ENCODE measurements at regions not wholly inside any gene's neighbourhood (a gene's known extent, or its start where the extent isn't known, plus 50 kb on each side); places are given as distances from the start of the nearest gene placed in this dataset.

DNA sequence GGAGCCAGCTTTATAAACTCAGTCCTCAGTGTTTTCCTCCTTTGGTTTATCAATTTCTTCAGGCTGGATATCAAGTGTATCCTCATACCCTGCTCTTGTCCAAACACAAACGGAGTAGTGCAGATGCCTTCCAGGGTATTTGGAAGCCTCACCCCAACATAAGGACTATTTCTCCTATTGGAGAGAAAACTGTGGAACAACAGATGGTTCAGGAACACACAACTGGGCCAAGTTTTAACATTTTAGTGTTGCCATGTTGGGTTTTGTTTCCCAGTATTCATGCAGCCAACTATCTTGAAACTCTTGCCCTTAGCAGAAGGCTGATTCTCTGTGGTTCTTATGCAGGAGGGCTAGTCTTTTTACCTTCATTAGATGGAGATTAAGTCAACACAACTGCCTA lies 398.1 kb downstream of the GABRB3 start:
- TF ChIP-seq EZH2 (IDR thresholded peaks at IDR 0.05; ENCODE audit: low read depth), result no peak
- TF ChIP-seq, protein P1, sequence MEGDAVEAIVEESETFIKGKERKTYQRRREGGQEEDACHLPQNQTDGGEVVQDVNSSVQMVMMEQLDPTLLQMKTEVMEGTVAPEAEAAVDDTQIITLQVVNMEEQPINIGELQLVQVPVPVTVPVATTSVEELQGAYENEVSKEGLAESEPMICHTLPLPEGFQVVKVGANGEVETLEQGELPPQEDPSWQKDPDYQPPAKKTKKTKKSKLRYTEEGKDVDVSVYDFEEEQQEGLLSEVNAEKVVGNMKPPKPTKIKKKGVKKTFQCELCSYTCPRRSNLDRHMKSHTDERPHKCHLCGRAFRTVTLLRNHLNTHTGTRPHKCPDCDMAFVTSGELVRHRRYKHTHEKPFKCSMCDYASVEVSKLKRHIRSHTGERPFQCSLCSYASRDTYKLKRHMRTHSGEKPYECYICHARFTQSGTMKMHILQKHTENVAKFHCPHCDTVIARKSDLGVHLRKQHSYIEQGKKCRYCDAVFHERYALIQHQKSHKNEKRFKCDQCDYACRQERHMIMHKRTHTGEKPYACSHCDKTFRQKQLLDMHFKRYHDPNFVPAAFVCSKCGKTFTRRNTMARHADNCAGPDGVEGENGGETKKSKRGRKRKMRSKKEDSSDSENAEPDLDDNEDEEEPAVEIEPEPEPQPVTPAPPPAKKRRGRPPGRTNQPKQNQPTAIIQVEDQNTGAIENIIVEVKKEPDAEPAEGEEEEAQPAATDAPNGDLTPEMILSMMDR (conservative IDR thresholded peaks at IDR 0.05), result no peak
- Histone ChIP-seq H3K27me3 (ENCODE audit: insufficient read depth, low read depth) (no peaks in the 10 kb centered on the region), H3K4me1 (replicated peaks; ENCODE audit: insufficient read depth) (no peaks in the 10 kb centered on the region), H3K27ac (no peak overlapping the region), H3K4me2 (no peak overlapping the region), H2AFZ (no peak overlapping the region), H4K20me1 (ENCODE audit: insufficient read depth) (no peaks in the 10 kb centered on the region), H3K9me3 (ENCODE audit: insufficient read depth, low read depth) (no peaks in the 10 kb centered on the region), H3K9me2 (ENCODE audit: insufficient read depth) (no peaks in the 10 kb centered on the region), H3F3A (ENCODE audit: insufficient read depth, low read depth) (no peaks in the 10 kb centered on the region), H3K4me3 (no peak overlapping the region), H3K79me2 (ENCODE audit: low read depth) (no peaks in the 10 kb centered on the region), H3K36me3 (ENCODE audit: low read depth) (no peaks in the 10 kb centered on the region)
- ChIA-PET POLR2A (ENCODE audit: unreplicated experiment) (no interaction called here), CTCF (no interaction called here)
- intact Hi-C loops (cut with micrococcal nuclease; ENCODE audit: unreplicated experiment), result no loop called here
- no peak for DNase-seq
- no TSS peak for BruUV-seq (replicated peaks)

DNA sequence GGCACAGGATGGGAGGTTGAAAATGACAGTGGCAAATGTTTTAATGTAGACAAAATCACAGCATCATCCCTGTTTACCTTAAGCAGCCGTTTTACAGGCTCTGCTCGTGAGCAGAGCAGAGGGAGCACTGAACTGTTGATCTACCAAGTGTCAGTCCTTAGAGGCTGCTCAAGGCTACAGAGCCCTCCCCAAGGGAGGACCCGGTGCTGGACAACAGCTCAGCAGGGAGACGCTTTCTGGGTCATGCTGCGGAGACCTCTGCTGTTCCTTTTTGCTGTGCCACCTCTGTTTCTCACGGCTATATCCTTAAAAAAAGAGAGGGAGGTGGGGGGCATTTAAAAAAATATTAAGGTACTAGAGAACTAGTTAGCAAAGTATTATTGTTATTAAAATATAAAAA lies 400.2 kb downstream of the GABRB3 start:
- Histone ChIP-seq H3K36me3 (ENCODE audit: low read depth) (no peaks in the 10 kb centered on the region), H4K20me1 (ENCODE audit: insufficient read depth) (no peaks in the 10 kb centered on the region), H3K27me3 (ENCODE audit: insufficient read depth, low read depth) (no peaks in the 10 kb centered on the region), H3K9me3 (ENCODE audit: insufficient read depth, low read depth) (no peaks in the 10 kb centered on the region), H3K4me3 (no peak overlapping the region), H3K4me1 (replicated peaks; ENCODE audit: insufficient read depth) (no peaks in the 10 kb centered on the region), H3K27ac (no peak overlapping the region), H3K79me2 (ENCODE audit: low read depth) (no peaks in the 10 kb centered on the region), H3K4me2 (no peak overlapping the region), H3F3A (ENCODE audit: insufficient read depth, low read depth) (no peaks in the 10 kb centered on the region), H3K9me2 (ENCODE audit: insufficient read depth) (no peaks in the 10 kb centered on the region), H2AFZ (no peak overlapping the region)
- intact Hi-C loops (cut with micrococcal nuclease; ENCODE audit: unreplicated experiment), result no loop called here
- no peak for DNase-seq
- no TSS peak for BruUV-seq (replicated peaks)
- ChIA-PET CTCF (no interaction called here), POLR2A (ENCODE audit: unreplicated experiment) (no interaction called here)
- TF ChIP-seq, protein P1 (conservative IDR thresholded peaks at IDR 0.05), result no peak
- TF ChIP-seq EZH2 (IDR thresholded peaks at IDR 0.05; ENCODE audit: low read depth), result no peak

DNA sequence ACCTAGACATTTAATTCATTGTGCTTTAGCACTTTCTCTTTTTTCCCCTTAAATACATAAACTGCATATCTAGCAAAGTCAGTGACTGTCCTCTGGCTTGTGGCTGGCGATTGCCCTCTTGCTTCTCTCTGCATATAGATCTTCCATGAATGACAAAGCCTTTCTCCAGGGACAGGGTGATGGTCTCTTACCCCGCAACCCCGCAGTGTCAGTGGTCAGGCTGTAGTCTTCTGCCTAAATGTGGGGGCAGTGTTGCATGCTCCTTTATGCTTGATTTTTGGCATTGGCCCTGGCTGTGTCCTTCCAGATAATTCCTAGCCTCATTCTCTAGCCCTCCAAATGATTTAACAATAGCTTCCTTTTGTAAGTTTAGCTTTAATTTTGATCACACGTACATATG lies 407.8 kb downstream of the GABRB3 start:
- H3K27me3 ChIP-seq (ENCODE audit: insufficient read depth, low read depth), result no peaks in the 10 kb centered on the region
- H2AFZ ChIP-seq, result no peak overlapping the region
- H3F3A ChIP-seq (ENCODE audit: insufficient read depth, low read depth), result no peaks in the 10 kb centered on the region
- H3K9me2 ChIP-seq (ENCODE audit: insufficient read depth), result no peaks in the 10 kb centered on the region
- no peaks in the 10 kb centered on the region for H3K4me1 ChIP-seq (replicated peaks; ENCODE audit: insufficient read depth)
- BruUV-seq (replicated peaks), result no TSS peak
- POLR2A ChIA-PET (ENCODE audit: unreplicated experiment), result no interaction called here
- intact Hi-C loops (cut with micrococcal nuclease; ENCODE audit: unreplicated experiment), result no loop called here
- DNase-seq, result no peak
- no peak overlapping the region for H3K4me3 ChIP-seq
- no peak overlapping the region for H3K4me2 ChIP-seq
- H3K36me3 ChIP-seq (ENCODE audit: low read depth), result no peaks in the 10 kb centered on the region
- H3K9me3 ChIP-seq (ENCODE audit: insufficient read depth, low read depth), result no peaks in the 10 kb centered on the region
- H3K79me2 ChIP-seq (ENCODE audit: low read depth), result no peaks in the 10 kb centered on the region
- H4K20me1 ChIP-seq (ENCODE audit: insufficient read depth), result no peaks in the 10 kb centered on the region
- TF ChIP-seq EZH2 (IDR thresholded peaks at IDR 0.05; ENCODE audit: low read depth), result no peak
- TF ChIP-seq, protein P1 (conservative IDR thresholded peaks at IDR 0.05), result no peak
- CTCF ChIA-PET, result no interaction called here
- H3K27ac ChIP-seq, result no peak overlapping the region

Measured in PC-9 (cell line).